GM12878 (cell line): ENCODE measurements at regions not wholly inside any gene's neighbourhood (a gene's known extent, or its start where the extent isn't known, plus 50 kb on each side); places are given as distances from the start of the nearest gene placed in this dataset.

Experiments
- ATAC-seq: fragments of 200-7000 bp; cut with Tn5 transposase; 3 replicates; pipeline ENCODE4 v1.9.1; 2020; ENCODE audit warnings: mild to moderate bottlenecking, moderate library complexity
- BruUV-seq: library from RNA; stranded (reverse); fragments of 400-500 nt; replicated peaks from 2 replicates; lab custom pipeline; 2021; lab: Mats Ljungman, UMichigan
- CTCF ChIA-PET: fragments of 300-600 bp; sonication (Branson Sonifier 250); formaldehyde crosslinking; extraction: SDS; loops from one replicate; lab custom pipeline; 2021; ENCODE audit warnings: inconsistent platforms; lab: Yijun Ruan, JAX
- POLR2A ChIA-PET: fragments of 350-600 bp; formaldehyde crosslinking; extraction: SDS; loops from one replicate; lab custom pipeline; 2021; ENCODE audit warnings: inconsistent platforms; lab: Charles Lee
- RAD21 ChIA-PET: fragments of 300-600 bp; sonication (Branson Sonifier 250); formaldehyde crosslinking; loops from one replicate; lab custom pipeline; 2023; ENCODE audit warnings: antibody characterized with exemption; ENCODE audit not compliant: unreplicated experiment; lab: Charles Lee
- SMC1A ChIA-PET: fragments of 300-600 bp; sonication (Branson Sonifier 250); formaldehyde crosslinking; loops from one replicate; lab custom pipeline; 2023; ENCODE audit not compliant: unreplicated experiment, uncharacterized antibody; lab: Charles Lee
- DNase-seq: peaks from one replicate; pipeline ENCODE4 v3.0.0-alpha.2; 2011; ENCODE audit warnings: low read depth, low spot score
- FAIRE-seq: peaks from 3 replicates; lab custom pipeline; 2011; peaks lifted over from hg19 to GRCh38; lab: Jason Lieb, UNC
- H2AFZ ChIP-seq: 2 replicates; pipeline ENCODE4 v1.6.0; 2011; ENCODE audit warnings: low read depth, low read length, control low read depth; ENCODE audit not compliant: control insufficient read depth
- H3K27ac ChIP-seq: 2 replicates; pipeline ENCODE4 v1.5.1; 2011; ENCODE audit warnings: control low read depth; ENCODE audit not compliant: control insufficient read depth, insufficient read depth
- H3K27me3 ChIP-seq, 2 experiments: replicated peaks in 1 of 2; 2 replicates each; pipeline versions ENCODE4 v1.6.0 to v1.6.1; 2011; ENCODE audit warnings: low read length in 1 of 2; ENCODE audit not compliant: control insufficient read depth in 2 of 2, insufficient read depth in 2 of 2
- H3K36me3 ChIP-seq, 2 experiments: 2 replicates each; pipeline ENCODE4 v1.5.1; 2011; ENCODE audit warnings: low read length in 1 of 2; ENCODE audit not compliant: control insufficient read depth in 2 of 2, insufficient read depth in 2 of 2
- H3K4me1 ChIP-seq: 2 replicates; pipeline ENCODE4 v1.6.1; 2011; ENCODE audit warnings: mild to moderate bottlenecking, low read length, moderate library complexity, mixed read lengths; ENCODE audit not compliant: control insufficient read depth, insufficient read depth
- H3K4me2 ChIP-seq: 2 replicates; pipeline ENCODE4 v1.6.0; 2011; ENCODE audit warnings: control low read depth; ENCODE audit not compliant: control insufficient read depth, insufficient read depth
- H3K4me3 ChIP-seq: fragments of 200-600 bp; sonication (generic); 2 replicates; pipeline ENCODE4 v1.5.1; 2016
- H3K79me2 ChIP-seq: 2 replicates; pipeline ENCODE4 v1.6.0; 2011; ENCODE audit warnings: low read length; ENCODE audit not compliant: control insufficient read depth, insufficient read depth
- H3K9ac ChIP-seq: 2 replicates; pipeline ENCODE4 v1.8.0; 2011; ENCODE audit warnings: low read length, control low read depth, mixed read lengths; ENCODE audit not compliant: control insufficient read depth, insufficient read depth
- H3K9me3 ChIP-seq: replicated peaks from 3 replicates; pipeline ENCODE4 v1.5.1; 2011; ENCODE audit warnings: mild to moderate bottlenecking, low read length; ENCODE audit not compliant: control insufficient read depth, insufficient read depth
- H4K20me1 ChIP-seq: 2 replicates; pipeline ENCODE4 v1.6.0; 2011; ENCODE audit not compliant: control insufficient read depth, insufficient read depth
- CEBPB ChIP-seq, 2 experiments: fragments of 150-350 bp in 1 of 2; IDR thresholded peaks; 2 replicates each; pipeline ENCODE4 v1.6.1; 2012 to 2014; ENCODE audit warnings: low read depth in 2 of 2, low read length in 2 of 2, borderline replicate concordance in 1 of 2, inconsistent platforms in 1 of 2
- EGR1 ChIP-seq, 2 experiments: IDR thresholded peaks; 1 replicate in 1 of 2; 2 replicates in 1 of 2; pipeline ENCODE4 v1.6.1; 2011 to 2012; ENCODE audit warnings: low read depth in 2 of 2, low read length in 2 of 2, borderline replicate concordance in 1 of 2, mild to moderate bottlenecking in 1 of 2, moderate library complexity in 1 of 2
- EZH2 ChIP-seq: IDR thresholded peaks from 2 replicates; pipeline ENCODE4 v1.6.1; 2012; ENCODE audit warnings: low read depth, mild to moderate bottlenecking, control low read depth, inconsistent platforms, low read length, borderline replicate concordance; ENCODE audit not compliant: control insufficient read depth
- IKZF1 ChIP-seq: fragments of 450-650 bp; conservative IDR thresholded peaks from 2 replicates; pipeline ENCODE4 v1.6.1; 2017; ENCODE audit warnings: antibody characterized with exemption, mild to moderate bottlenecking
- LARP7 ChIP-seq: fragments of 450-650 bp; IDR thresholded peaks from 2 replicates; pipeline ENCODE4 v1.6.1; 2017; ENCODE audit warnings: mild to moderate bottlenecking
- NR2C1 ChIP-seq: fragments of 450-650 bp; IDR thresholded peaks from 2 replicates; pipeline ENCODE4 v1.6.1; 2017; ENCODE audit warnings: antibody characterized with exemption, mild to moderate bottlenecking, moderate library complexity
- NRF1 ChIP-seq: conservative IDR thresholded peaks from 2 replicates; pipeline ENCODE4 v1.6.1; 2011; ENCODE audit warnings: mild to moderate bottlenecking, low read depth, low read length, improper control_type of control experiment
- POLR2AphosphoS5 ChIP-seq: IDR thresholded peaks from 2 replicates; pipeline ENCODE4 v1.6.1; 2011; ENCODE audit warnings: mild to moderate bottlenecking, low read length, inconsistent platforms
- RB1 ChIP-seq: fragments of 450-650 bp; formaldehyde crosslinking; IDR thresholded peaks from 2 replicates; pipeline ENCODE4 v1.6.1; 2017; ENCODE audit warnings: mild to moderate bottlenecking, borderline replicate concordance
- SUZ12 ChIP-seq: fragments of 200-600 bp; sonication (generic); IDR thresholded peaks from one replicate; pipeline ENCODE4 v1.6.1; 2018; ENCODE audit warnings: antibody characterized with exemption, mild to moderate bottlenecking; ENCODE audit not compliant: unreplicated experiment
- TAF1 ChIP-seq: IDR thresholded peaks from 2 replicates; pipeline ENCODE4 v1.6.1; 2011; ENCODE audit warnings: mild to moderate bottlenecking, low read depth, low read length, borderline replicate concordance
- TCF12 ChIP-seq: IDR thresholded peaks from 2 replicates; pipeline ENCODE4 v1.6.1; 2011; ENCODE audit warnings: low read depth, mild to moderate bottlenecking, low read length
- ZNF274 ChIP-seq: IDR thresholded peaks from one replicate; pipeline ENCODE4 v1.8.0; 2011; ENCODE audit not compliant: insufficient read length, insufficient read depth
- whole genome bisulfite sequencing: methylation state at CpG from one replicate; pipeline ENCODE4 v1.1.6; 2016; ENCODE audit warnings: low lambda C conversion rate; ENCODE audit not compliant: insufficient replicate concordance, insufficient coverage; ENCODE audit errors: missing lambda C conversion rate; 5-methylcytosine and 5-hydroxymethylcytosine counted together
- in situ Hi-C: fragments of 300-500 bp; cut with MboI; formaldehyde crosslinking; loops from 9 replicates; pipeline ENCODE4 v1.14.3; 2018; ENCODE audit warnings: mixed read lengths
- intact Hi-C: fragments of 100-400 bp; cut with micrococcal nuclease; formaldehyde crosslinking; loops from one replicate; pipeline ENCODE4 v1.14.2; 2022; ENCODE audit not compliant: unreplicated experiment
- TF ChIP-seq, protein P1 (sequence below): IDR thresholded peaks from 2 replicates; pipeline ENCODE4 v1.6.1; 2011; ENCODE audit warnings: low read depth, mild to moderate bottlenecking, low read length, moderate library complexity, borderline replicate concordance; ENCODE audit errors: extremely low read depth
- TF ChIP-seq, protein P2 (sequence below): IDR thresholded peaks from 2 replicates; pipeline ENCODE4 v1.6.1; 2012; ENCODE audit warnings: low read length, inconsistent platforms

DNA sequence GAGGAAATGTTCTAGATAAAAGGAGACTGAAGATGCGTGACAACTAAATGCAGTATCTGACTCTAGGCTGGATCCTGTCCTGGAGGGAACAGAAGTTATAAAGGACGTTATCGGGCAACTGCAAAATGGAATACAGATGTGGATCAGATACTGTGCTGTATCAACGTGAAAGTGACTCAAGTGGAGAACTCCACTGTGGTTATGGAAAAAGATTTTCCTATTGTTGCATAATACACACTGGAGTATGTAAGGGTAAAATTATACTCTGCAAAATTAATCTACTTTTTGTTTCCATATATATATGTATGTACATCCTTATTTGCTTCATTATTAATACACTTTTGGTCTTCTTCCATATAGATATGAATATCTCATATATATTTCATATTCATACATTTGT lies 654.0 kb downstream of the QKI start:
- TF ChIP-seq EGR1 (IDR thresholded peaks at IDR 0.05; ENCODE audit: borderline replicate concordance in 1 of 2, low read depth in 2 of 2, low read length in 2 of 2) (no peak), EZH2 (no peak)
- TF ChIP-seq, all 136 proteins: peak for 0
- H3K4me1 ChIP-seq, result no peaks in the 10 kb centered on the region
- no peaks in the 10 kb centered on the region for H3K79me2 ChIP-seq
- no TSS peak for BruUV-seq
- in situ Hi-C loops, result no loop called here
- H3K27me3 ChIP-seq, result no peaks in the 10 kb centered on the region
- CTCF ChIA-PET, result no interaction called here
- no peak for DNase-seq
- H2AFZ ChIP-seq, result no peak overlapping the region
- RAD21 ChIA-PET, result no interaction called here
- no peak overlapping the region for H3K4me3 ChIP-seq
- no peak overlapping the region for H3K9ac ChIP-seq
- no peaks in the 10 kb centered on the region; the same call in 2 of the 3 replicates for H3K9me3 ChIP-seq
- no peaks in the 10 kb centered on the region for H4K20me1 ChIP-seq
- POLR2A ChIA-PET, result no interaction called here
- H3K4me2 ChIP-seq, result no peak overlapping the region
- ATAC-seq, result no peak
- SMC1A ChIA-PET, result no interaction called here
- no peak for FAIRE-seq
- intact Hi-C loops, result no loop called here
- no peaks in the 10 kb centered on the region for H3K36me3 ChIP-seq
- H3K27ac ChIP-seq, result no peak overlapping the region
- WGBS, result 51% methylated on average over 4 of the region's 4 CpGs

- no TSS peak for BruUV-seq
- intact Hi-C loops, result no loop called here
- FAIRE-seq, result no peak
- no peak for DNase-seq
- Histone ChIP-seq H3K4me3 (no peak overlapping the region), H3K4me2 (no peak overlapping the region), H3K79me2 (no peaks in the 10 kb centered on the region), H3K27ac (no peak overlapping the region), H3K27me3 (no peaks in the 10 kb centered on the region), H3K9me3 (no peaks in the 10 kb centered on the region), H3K36me3 (no peaks in the 10 kb centered on the region), H3K9ac (no peak overlapping the region), H2AFZ (no peak overlapping the region), H4K20me1 (no peaks in the 10 kb centered on the region), H3K4me1 (no peaks in the 10 kb centered on the region)
- in situ Hi-C loops, result no loop called here
- ChIA-PET POLR2A (no interaction called here), CTCF (no interaction called here), SMC1A (no interaction called here), RAD21 (no interaction called here)
- ATAC-seq, result no peak
- 25% methylated on average over 5 of the region's 5 CpGs for WGBS
- TF ChIP-seq TAF1 (no peak), NRF1 (no peak), RB1 (no peak), NR2C1 (no peak), CEBPB (IDR thresholded peaks at IDR 0.05; ENCODE audit: borderline replicate concordance in 1 of 2, low read depth in 2 of 2, low read length in 2 of 2) (no peak), POLR2AphosphoS5 (no peak), LARP7 (no peak), SUZ12 (no peak), IKZF1 (no peak), ZNF274 (no peak), TCF12 (no peak)
- TF ChIP-seq, protein P1, sequence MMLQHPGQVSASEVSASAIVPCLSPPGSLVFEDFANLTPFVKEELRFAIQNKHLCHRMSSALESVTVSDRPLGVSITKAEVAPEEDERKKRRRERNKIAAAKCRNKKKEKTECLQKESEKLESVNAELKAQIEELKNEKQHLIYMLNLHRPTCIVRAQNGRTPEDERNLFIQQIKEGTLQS, result no peak
- TF ChIP-seq, protein P2, sequence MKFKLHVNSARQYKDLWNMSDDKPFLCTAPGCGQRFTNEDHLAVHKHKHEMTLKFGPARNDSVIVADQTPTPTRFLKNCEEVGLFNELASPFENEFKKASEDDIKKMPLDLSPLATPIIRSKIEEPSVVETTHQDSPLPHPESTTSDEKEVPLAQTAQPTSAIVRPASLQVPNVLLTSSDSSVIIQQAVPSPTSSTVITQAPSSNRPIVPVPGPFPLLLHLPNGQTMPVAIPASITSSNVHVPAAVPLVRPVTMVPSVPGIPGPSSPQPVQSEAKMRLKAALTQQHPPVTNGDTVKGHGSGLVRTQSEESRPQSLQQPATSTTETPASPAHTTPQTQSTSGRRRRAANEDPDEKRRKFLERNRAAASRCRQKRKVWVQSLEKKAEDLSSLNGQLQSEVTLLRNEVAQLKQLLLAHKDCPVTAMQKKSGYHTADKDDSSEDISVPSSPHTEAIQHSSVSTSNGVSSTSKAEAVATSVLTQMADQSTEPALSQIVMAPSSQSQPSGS, result no peak
Observed at GRCh38 chr6:164066766-164067165, 652.2 kb downstream of the QKI start.
